Chondrocyte (in vitro differentiated cells): ENCODE measurements at regions not wholly inside any gene's neighbourhood (a gene's known extent, or its start where the extent isn't known, plus 50 kb on each side); places are given as distances from the start of the nearest gene placed in this dataset.

Experiments
- DNase-seq: peaks from one replicate; pipeline ENCODE4 v3.0.0; 2021; ENCODE audit warnings: mixed read lengths, low spot score
- H3K27ac Mint-ChIP-seq: one replicate; pipeline ENCODE4 v1.8.0; 2021; ENCODE audit warnings: mild to moderate bottlenecking, moderate library complexity, mixed read lengths; ENCODE audit not compliant: unreplicated experiment
- H3K27me3 Mint-ChIP-seq: 2 replicates; pipeline ENCODE4 v1.8.0; 2021; ENCODE audit warnings: low read depth, mixed read lengths
- H3K36me3 Mint-ChIP-seq: 2 replicates; pipeline ENCODE4 v1.8.0; 2021; ENCODE audit warnings: low read depth, mixed read lengths
- H3K4me1 Mint-ChIP-seq: 2 replicates; pipeline ENCODE4 v1.8.0; 2021; ENCODE audit warnings: low read depth, mild to moderate bottlenecking, mixed read lengths
- H3K4me3 Mint-ChIP-seq: one replicate; pipeline ENCODE4 v1.8.0; 2021; ENCODE audit warnings: mild to moderate bottlenecking, moderate library complexity, mixed read lengths; ENCODE audit not compliant: unreplicated experiment
- H3K9me3 Mint-ChIP-seq: 2 replicates; pipeline ENCODE4 v1.8.0; 2021; ENCODE audit warnings: low read depth, mixed read lengths
- TF ChIP-seq, protein P1 (sequence below): fragments of 200-600 bp; sonication (generic); IDR thresholded peaks from 2 replicates; pipeline ENCODE4 v1.5.0; 2021; ENCODE audit warnings: antibody characterized with exemption, mild to moderate bottlenecking, moderate library complexity

DNA sequence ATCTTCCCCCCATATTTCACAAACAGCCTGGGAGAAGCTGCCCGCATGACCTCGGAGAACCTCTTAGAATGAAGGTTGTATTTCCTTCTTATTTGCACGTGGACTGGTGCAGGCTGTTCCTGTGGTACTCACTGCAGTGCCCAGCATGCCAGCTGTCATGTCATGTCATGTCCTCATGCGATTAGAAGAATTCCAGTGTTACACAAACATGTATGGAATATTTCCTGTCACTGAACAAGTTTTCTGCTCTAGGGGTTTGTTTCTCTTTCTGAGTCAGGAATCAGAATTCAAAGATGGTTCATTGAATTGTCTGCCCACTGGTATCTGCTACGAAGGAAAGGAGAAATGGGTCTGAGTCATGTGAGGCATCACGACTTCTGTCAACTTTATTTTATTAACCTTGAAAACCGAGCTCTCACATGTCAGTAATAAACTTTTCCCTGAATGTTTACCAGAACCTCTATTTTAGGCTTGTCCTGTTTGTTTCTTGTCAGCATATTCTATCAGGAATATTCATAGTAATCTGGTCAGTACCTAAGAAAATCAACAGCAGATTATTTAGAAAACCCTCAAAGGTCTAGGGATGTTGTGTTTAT is 415.6 kb downstream of the GADD45G start:
- TF ChIP-seq, protein P1, sequence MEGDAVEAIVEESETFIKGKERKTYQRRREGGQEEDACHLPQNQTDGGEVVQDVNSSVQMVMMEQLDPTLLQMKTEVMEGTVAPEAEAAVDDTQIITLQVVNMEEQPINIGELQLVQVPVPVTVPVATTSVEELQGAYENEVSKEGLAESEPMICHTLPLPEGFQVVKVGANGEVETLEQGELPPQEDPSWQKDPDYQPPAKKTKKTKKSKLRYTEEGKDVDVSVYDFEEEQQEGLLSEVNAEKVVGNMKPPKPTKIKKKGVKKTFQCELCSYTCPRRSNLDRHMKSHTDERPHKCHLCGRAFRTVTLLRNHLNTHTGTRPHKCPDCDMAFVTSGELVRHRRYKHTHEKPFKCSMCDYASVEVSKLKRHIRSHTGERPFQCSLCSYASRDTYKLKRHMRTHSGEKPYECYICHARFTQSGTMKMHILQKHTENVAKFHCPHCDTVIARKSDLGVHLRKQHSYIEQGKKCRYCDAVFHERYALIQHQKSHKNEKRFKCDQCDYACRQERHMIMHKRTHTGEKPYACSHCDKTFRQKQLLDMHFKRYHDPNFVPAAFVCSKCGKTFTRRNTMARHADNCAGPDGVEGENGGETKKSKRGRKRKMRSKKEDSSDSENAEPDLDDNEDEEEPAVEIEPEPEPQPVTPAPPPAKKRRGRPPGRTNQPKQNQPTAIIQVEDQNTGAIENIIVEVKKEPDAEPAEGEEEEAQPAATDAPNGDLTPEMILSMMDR, result no peak
- DNase-seq, result no peak
- H3K9me3 Mint-ChIP-seq, result no peaks in the 10 kb centered on the region

DNA sequence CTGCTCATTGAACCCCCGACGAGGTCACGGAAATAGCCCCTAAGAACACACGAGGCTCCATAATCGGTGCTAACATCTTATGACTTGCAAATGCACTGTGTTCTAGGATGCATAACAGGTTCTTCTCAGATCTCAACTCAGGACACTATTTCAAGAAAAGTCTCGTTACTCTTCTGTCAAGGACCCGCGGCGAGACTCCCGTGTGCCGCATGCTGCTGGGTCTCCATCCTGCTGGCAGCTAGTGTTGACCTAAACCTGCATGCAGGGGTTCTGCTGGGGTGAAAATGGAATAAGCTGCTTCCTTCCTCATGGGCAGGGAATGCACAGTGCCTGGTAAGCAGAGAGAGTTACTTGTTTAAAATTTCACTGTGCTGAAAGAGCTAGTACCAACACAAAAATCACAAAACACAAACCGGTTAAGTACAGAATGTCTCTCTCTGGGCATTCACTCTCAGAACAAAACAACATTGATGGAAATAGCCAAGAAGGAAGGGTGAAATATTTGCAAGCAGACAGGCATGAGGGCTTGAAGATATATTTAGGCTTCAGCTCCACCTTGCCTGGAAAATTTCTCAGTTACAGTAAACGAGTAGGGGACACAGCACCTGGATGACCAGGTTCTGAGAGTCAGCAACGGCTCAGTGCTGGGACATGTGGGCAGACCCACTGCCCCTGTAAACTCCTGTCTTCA is 416.5 kb downstream of the GADD45G start:
- Mint-ChIP-seq H3K4me1 (no peaks in the 10 kb centered on the region), H3K9me3 (no peaks in the 10 kb centered on the region), H3K4me3 (no peak overlapping the region), H3K36me3 (no peaks in the 10 kb centered on the region), H3K27ac (no peak overlapping the region), H3K27me3 (peaks cover 4% of the 10 kb centered on the region)
- no peak for DNase-seq
- TF ChIP-seq, protein P1, result no peak

More for the DNA sequence above, 415.6 kb downstream of the GADD45G start:
- Mint-ChIP-seq H3K27me3 (peaks cover 7% of the 10 kb centered on the region), H3K36me3 (no peaks in the 10 kb centered on the region), H3K27ac (no peak overlapping the region), H3K4me3 (no peak overlapping the region), H3K4me1 (no peaks in the 10 kb centered on the region)

DNA sequence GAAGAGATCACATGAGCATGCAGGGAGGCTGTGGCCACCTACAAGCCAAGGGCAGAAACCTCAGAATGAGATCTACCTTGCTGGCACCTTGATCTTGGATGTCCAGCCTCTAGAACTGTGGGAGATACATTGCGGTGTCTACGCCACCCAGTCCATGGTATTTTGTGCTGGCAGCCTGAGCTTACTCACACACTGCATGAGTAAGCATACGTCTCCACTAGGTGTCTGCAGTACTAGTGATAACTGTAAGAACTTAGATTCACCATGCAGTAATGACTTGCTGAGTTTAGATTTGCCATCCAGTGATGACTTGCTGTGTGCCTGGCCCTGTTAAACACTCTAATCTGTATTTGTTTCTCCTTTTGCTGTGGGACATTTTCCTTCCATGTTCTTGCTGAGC is 417.7 kb downstream of the GADD45G start:
- peaks cover 4% of the 10 kb centered on the region for H3K27me3 Mint-ChIP-seq
- H3K27ac Mint-ChIP-seq, result no peak overlapping the region
- H3K9me3 Mint-ChIP-seq, result no peaks in the 10 kb centered on the region
- H3K36me3 Mint-ChIP-seq, result no peaks in the 10 kb centered on the region
- H3K4me1 Mint-ChIP-seq, result no peaks in the 10 kb centered on the region
- H3K4me3 Mint-ChIP-seq, result no peak overlapping the region
- TF ChIP-seq, protein P1, result no peak
- no peak for DNase-seq

DNA sequence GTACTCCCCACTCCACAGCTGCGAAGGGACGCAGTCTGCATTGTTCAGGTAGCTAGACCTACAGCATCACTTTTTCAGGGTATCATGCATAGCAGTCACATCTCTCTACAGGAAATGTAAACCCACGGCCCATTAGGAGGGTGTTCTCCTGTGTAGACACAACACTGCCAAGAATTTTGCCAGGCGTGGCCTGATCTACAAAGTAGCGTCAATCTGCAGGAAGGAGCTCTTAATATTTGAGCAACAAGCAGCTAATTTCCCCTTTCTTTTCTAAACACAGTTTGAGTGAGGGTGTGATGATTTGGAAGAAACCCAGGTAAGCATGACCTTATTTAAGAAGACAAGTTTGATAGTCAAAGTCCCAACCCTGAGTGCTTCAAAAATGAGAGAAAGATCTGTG is 419.0 kb downstream of the GADD45G start:
- no peaks in the 10 kb centered on the region for H3K4me1 Mint-ChIP-seq
- H3K9me3 Mint-ChIP-seq, result no peaks in the 10 kb centered on the region
- no peaks in the 10 kb centered on the region for H3K36me3 Mint-ChIP-seq
- no peak overlapping the region for H3K27ac Mint-ChIP-seq
- no peak for DNase-seq
- TF ChIP-seq, protein P1, result no peak
- no peak overlapping the region for H3K4me3 Mint-ChIP-seq
- peaks cover 6% of the 10 kb centered on the region for H3K27me3 Mint-ChIP-seq

DNA sequence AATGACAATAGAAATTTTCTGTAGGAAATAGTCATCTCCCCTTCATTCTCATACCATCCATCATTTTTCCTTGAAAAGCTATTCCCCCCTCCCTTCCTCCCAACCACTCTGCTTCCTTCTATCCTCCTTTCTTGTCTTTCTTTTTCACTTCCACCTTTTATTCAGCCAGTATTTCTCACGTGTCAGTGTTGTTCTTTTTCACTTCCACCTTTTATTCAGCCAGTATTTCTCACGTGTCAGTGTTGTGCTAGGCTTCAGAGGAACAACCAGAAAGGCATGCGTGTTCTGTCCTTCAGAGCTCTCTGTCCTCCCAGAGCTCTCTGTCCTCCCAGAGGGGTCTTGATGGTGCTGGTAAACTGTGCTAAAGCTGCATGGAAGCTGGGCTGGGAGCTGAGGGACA is 419.6 kb downstream of the GADD45G start:
- Mint-ChIP-seq H3K4me3 (no peak overlapping the region), H3K27me3 (peaks cover 6% of the 10 kb centered on the region), H3K36me3 (no peaks in the 10 kb centered on the region), H3K27ac (no peak overlapping the region), H3K9me3 (no peaks in the 10 kb centered on the region), H3K4me1 (no peaks in the 10 kb centered on the region)
- no peak for DNase-seq
- TF ChIP-seq, protein P1, result no peak
